ENCODE measurements at regions not wholly inside any gene's neighbourhood (a gene's known extent, or its start where the extent isn't known, plus 50 kb on each side); places are given as distances from the start of the nearest gene placed in this dataset.

- H3K4me3 ChIP-seq (ENCODE audit: low read depth, low read length) = no peak overlapping the region
- DNase-seq (ENCODE audit: low read depth) = peak; percentile 10
These were observed 129.8 kb downstream of the SATB1 start for GRCh38 chr3:18295171-18295920.

- no peak for DNase-seq (ENCODE audit: low read depth)
- no peak overlapping the region for H3K4me3 ChIP-seq (ENCODE audit: low read depth, low read length)
These were observed 135.0 kb downstream of the SATB1 start for GRCh38 chr3:18290157-18290556.

DNA sequence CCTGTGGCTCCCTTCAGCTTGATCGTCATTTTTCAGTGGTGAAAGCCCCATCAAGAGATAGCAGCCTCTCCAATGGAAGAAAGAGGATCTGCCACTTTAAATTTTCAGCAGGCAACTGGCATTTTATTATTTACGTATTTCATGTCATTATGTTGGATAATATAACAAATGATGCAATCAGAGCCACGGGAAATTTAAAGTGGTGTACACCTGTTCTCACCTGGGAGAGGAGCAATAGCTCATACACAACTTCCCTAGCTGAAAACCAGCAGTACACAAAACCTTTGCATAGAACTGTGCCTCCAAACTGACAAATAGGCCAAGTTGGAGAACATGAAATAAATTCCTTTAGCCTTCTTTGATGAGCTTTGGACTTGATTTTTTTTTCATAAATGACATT is 136.9 kb downstream of the SATB1 start:
- no peak for DNase-seq (ENCODE audit: low read depth)
- no peak overlapping the region for H3K4me3 ChIP-seq (ENCODE audit: low read depth, low read length)

GRCh38 chr3:18284716-18285115 is 140.4 kb downstream of the SATB1 start:
- DNase-seq (ENCODE audit: low read depth) = no peak
- no peak overlapping the region for H3K4me3 ChIP-seq (ENCODE audit: low read depth, low read length)

DNA sequence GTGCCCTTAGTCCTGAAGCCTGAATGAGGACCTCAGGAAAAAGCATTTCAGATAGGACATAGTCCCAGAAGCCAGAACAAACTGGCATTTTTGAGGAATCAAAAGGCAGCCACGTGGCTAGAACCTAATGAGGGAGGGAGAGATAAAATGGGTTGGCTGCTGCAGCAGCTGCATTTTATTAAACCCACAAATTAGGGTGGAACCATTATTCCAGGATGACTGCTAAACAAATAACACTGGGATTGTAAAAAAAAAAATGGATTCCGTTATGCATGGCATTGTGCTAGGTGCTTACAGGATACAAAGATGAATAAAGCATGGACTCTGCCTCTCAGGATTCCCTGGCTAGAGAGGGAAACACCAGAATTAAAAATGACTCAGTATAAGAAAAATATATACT is 141.5 kb downstream of the SATB1 start:
- DNase-seq (ENCODE audit: low read depth) = no peak
- no peak overlapping the region for H3K4me3 ChIP-seq (ENCODE audit: low read depth, low read length)

DNA sequence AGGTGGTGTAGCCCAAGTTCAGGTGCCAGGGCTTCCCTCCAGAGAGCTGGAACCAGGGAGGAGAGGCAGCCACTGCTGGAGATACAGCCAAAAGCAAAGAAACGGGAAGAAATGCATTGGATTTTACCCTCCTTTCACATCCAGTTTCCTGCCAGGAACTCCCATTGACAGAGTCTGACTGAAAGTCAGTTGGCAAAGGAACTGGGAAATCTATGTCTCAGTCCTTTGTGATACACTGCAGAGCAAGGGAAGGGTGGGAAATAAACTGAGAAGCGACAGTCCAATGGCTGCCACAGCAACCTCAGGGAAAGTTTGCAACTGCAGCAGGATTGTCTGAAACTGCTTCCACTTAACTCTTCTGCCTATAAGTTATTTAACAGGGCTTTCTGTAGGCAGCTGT is 142.6 kb downstream of the SATB1 start:
- H3K4me3 ChIP-seq (ENCODE audit: low read depth, low read length) = no peak overlapping the region
- DNase-seq (ENCODE audit: low read depth) = no peak

DNA sequence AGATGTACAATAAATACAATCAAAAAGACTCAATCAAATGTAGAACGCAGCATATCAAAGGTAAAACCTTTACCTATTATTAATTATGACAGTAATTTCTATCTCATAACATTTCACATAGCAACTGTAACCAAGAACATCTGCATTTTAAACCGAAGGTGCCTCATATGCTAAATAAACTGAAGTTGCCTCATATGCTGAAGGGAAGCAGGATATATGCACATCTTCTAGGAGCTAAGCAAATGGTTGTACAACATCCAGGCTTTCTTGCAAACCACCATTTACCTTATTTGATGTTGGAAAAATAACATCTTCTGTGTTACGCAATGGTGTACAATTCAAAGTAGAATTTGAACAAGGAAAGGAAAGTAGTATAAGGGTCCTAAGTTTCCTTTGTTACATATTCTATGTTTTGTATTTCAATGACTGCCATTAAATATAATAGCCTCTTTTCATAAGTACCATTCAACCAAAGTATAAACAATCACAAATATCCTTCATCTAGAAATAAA is 145.9 kb downstream of the SATB1 start:
- DNase-seq (ENCODE audit: low read depth) = no peak
- no peak overlapping the region for H3K4me3 ChIP-seq (ENCODE audit: low read depth, low read length)

- no peak for DNase-seq (ENCODE audit: low read depth)
These were observed 160.3 kb downstream of the SATB1 start for GRCh38 chr3:18264853-18265252.

DNA sequence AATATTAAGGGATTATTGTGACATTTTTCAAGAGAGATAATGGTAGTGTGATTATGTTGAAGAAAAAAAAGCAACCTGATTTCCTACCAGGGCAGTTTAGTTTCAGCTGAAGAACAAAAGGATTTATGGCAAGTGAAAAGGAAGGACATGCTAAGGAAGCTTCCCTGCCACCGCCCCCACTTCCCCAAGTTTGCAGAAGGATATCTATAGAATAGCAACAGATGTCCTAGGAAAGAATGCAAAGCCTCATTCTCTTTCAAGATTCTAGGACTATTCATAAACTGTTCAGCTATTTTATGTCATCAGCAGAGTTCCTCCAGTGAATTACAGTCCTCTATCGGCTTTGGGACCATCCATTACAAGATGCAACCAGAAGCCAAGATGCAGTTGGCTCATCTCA is 160.8 kb downstream of the SATB1 start:
- no peak for DNase-seq (ENCODE audit: low read depth)
- no peak overlapping the region for H3K4me3 ChIP-seq (ENCODE audit: low read depth, low read length)

More at GRCh38 chr3:18264853-18265252, 160.3 kb downstream of the SATB1 start:
- H3K4me3 ChIP-seq (ENCODE audit: low read depth, low read length) = no peak overlapping the region

GRCh38 chr3:18258492-18258891 is 166.6 kb downstream of the SATB1 start:
- H3K4me3 ChIP-seq (ENCODE audit: low read depth, low read length) = no peak overlapping the region
- no peak for DNase-seq (ENCODE audit: low read depth)

GRCh38 chr3:18252578-18252977 is 172.6 kb downstream of the SATB1 start:
- H3K4me3 ChIP-seq (ENCODE audit: low read depth, low read length) = no peak overlapping the region
- DNase-seq (ENCODE audit: low read depth) = no peak

GRCh38 chr3:18250991-18251390 is 174.1 kb downstream of the SATB1 start:
- no peak overlapping the region for H3K4me3 ChIP-seq (ENCODE audit: low read depth, low read length)
- no peak for DNase-seq (ENCODE audit: low read depth)

DNA sequence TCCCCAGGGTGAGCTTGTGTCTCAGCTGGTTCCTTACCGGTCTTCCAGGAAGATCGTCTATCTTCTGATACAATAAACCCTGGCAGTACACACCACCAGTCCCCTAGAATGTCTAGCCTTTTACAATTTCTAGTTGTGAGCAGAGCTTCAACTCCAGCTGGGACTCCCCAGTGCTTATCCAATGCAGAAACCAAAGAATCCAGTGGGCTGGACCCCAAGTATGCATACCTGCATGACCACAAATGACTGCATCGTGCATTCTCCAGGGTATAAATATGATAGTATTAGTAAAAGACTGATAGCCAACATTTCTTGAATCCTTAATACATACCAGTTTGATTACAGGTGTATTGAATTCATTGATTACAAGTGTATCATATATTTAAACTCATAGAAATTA is 176.0 kb downstream of the SATB1 start:
- H3K4me3 ChIP-seq (ENCODE audit: low read depth, low read length) = no peak overlapping the region
- no peak for DNase-seq (ENCODE audit: low read depth)

DNA sequence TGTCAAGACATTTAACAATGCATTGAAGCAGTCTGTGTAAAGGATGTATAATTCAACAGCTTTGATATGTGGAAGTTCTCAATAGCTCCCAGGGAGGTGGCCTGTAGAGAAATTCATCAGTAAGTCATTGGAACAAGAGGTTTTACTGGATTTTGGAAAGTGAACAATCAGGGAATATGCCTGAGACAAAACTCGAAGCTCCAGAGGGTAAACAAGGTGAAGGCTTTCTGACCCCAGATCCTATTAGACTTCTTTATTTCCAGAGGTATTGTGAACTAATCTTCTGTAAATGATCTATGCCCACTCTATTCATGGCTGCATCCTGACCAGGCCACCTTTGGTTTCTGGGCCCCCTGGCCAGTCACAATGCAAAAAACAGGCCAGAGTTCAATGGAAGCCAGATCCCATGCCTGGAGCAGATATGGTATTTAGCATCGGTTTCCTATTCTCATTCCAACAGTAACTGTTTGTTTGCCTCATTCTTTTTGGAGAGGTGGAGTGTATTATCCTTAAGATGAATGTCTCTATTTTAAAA is 177.3 kb downstream of the SATB1 start:
- no peak overlapping the region for H3K4me3 ChIP-seq (ENCODE audit: low read depth, low read length)
- no peak for DNase-seq (ENCODE audit: low read depth)

- no peak overlapping the region for H3K4me3 ChIP-seq (ENCODE audit: low read depth, low read length)
- no peak for DNase-seq (ENCODE audit: low read depth)
These were observed 177.9 kb downstream of the SATB1 start for GRCh38 chr3:18247139-18247695.

DNA sequence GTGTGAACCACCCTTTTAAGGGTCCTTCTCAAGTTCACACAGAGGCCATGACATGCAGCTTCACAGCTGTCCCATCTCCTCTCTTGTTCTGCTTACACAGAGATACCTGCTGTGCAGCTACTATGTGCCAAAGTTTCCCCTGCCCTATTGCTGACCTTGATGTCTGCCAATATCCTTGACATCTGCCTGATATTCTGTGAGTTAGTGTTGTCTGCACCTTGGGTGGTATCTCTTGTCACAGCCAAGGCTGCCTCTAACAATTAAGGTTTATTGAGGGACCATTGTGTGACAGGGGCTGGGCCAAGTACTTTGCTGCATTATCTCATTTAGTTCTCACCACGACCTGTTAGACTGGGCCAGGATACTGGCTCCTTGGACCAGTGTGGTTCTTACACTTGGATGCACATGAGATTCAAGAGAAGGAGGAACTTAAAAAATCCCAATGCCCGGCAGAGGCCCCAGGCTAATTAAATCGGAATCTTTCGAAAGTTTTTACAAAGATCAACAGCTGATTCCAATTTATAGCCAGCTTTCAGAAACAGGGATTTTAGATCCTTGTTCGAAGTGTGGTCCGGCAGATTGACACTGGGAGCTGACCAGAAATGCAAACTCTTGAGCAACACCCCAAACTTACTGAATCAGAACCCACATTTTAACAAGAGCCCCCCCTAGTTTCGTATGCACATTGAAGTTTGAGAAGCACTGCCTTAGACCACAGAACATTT is 178.6 kb downstream of the SATB1 start:
- no peak for DNase-seq (ENCODE audit: low read depth)
- H3K4me3 ChIP-seq (ENCODE audit: low read depth, low read length) = no peak overlapping the region

DNA sequence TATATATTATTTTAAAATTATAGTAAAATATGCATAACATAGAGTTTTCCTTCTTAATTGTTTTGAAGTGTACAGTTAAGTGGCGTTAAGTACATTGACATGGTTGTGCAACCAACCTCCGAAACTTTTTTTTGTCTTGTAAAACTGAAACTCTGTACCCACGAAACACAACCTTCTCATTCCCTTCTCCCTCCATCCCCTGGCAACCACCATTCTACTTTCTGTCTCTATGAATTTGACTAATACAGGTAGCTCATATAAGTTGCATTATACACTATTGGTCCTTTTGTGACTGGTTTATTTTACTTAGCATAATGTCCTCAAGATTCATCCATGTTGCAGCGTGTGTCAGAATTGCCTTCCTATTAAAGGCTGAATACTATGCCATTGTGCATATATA is 179.4 kb downstream of the SATB1 start:
- H3K4me3 ChIP-seq (ENCODE audit: low read depth, low read length) = no peak overlapping the region
- no peak for DNase-seq (ENCODE audit: low read depth)

DNA sequence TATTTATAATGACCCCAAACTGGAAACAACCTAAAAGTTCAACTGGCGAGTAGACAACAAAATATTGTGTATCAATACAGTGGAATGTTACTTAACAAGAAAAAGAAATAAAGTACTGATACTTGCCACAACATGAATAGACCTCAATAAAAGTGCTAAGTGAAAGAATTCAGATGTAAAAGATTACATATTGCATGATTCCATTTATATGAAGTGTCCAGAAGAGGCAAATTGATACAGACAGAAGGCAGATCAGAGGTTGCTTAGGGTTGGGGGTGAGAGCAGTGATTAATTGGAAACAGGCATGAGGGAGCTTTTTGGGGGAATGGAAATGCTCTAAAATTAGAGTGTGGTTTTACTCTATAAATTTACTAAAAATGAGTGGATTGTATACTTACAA is 183.3 kb downstream of the SATB1 start:
- H3K4me3 ChIP-seq (ENCODE audit: low read depth, low read length) = no peak overlapping the region
- DNase-seq (ENCODE audit: low read depth) = no peak

GRCh38 chr3:18239674-18240073 is 185.5 kb downstream of the SATB1 start:
- H3K4me3 ChIP-seq (ENCODE audit: low read depth, low read length) = no peak overlapping the region
- DNase-seq (ENCODE audit: low read depth) = no peak

DNA sequence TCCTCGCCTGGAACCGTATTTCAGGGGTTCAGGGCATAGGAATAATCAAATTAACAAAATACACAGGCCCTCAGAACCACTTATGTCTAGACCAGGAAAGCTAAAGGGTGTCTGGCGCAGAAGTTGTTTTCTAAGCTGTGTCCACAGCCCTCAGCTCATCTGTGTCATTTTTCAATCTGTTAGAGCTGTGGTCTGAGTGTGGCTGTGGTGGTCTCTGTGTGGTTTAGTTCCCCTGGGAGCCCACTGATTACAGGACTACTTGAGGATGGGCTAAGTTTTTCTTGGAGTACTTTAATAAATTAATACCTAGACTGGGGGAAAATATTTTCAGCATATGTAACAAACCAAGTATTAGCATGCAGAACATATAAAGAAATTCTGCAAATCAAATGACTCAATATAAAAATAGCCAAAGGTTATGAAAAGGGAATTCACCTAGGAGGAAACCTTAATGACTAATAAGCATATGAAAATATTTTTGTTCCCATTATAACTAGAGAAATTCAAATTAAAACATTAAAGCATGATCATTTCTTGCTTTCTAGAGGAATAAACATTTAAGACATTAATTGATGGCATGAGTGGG is 186.3 kb downstream of the SATB1 start:
- H3K4me3 ChIP-seq (ENCODE audit: low read depth, low read length) = no peak overlapping the region
- DNase-seq (ENCODE audit: low read depth) = no peak

Measured in skeletal muscle cell (primary cell).